Fibroblast of the aortic adventitia (primary cell): ENCODE measurements at regions not wholly inside any gene's neighbourhood (a gene's known extent, or its start where the extent isn't known, plus 50 kb on each side); places are given as distances from the start of the nearest gene placed in this dataset.

ENCODE experiments used
- DNase-seq: peaks from one replicate; pipeline ENCODE4 v3.0.0-alpha.2; 2010; ENCODE audit warnings: low read depth
- H3K4me3 ChIP-seq: 2 replicates; pipeline ENCODE4 v1.5.1; 2011; ENCODE audit warnings: low read depth, mild to moderate bottlenecking, control low read depth, low read length, moderate library complexity
- CTCF ChIP-seq: IDR thresholded peaks from 2 replicates; pipeline ENCODE4 v1.5.1; 2011; ENCODE audit warnings: mild to moderate bottlenecking, low read length, control low read depth, inconsistent platforms; ENCODE audit not compliant: insufficient read depth

- no peak for DNase-seq
Observed at GRCh38 chr5:34469971-34470370, 186.2 kb upstream of the RAI14 start.

GRCh38 chr5:34474573-34475021 is 181.5 kb upstream of the RAI14 start:
- peak; percentile 97 for TF ChIP-seq CTCF
- no peak overlapping the region for H3K4me3 ChIP-seq
- DNase-seq = peak; percentile 81

More at GRCh38 chr5:34469971-34470370, 186.2 kb upstream of the RAI14 start:
- TF ChIP-seq CTCF = no peak
- H3K4me3 ChIP-seq = no peak overlapping the region

DNA sequence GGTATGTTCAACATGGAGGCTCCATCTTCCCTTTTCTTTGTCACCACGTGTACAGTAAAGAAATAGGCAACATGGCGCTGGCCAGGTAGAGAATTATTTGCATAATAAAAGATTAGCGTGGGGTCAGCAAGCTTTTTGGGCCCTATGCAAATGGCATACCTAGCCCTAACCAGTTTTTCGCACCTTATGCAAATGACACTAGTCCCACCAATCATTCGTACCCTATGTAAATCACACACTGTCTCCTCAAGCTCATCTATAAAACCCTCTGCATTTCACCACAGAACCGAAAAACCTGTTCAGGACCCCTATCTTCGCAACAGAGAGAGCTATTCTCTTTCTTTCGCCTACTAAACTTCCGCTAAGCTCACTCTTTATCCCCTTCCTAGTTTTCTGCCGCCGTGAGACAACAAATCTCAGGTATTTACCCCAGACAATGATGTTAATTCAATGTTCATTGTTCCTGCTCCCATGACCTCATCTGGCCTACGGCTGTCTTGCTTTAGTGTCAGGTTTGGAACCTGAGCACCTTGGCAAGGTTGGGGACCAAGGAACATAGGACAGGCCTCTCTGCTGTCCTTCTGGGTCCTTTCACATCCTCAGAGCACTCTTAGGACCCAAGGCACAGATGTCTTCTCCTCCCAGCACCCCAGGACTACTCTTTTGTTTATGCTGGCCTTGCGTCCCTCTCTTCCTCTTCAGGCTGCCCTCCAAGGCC is 180.7 kb upstream of the RAI14 start:
- no peak overlapping the region for H3K4me3 ChIP-seq
- DNase-seq = no peak
- no peak for TF ChIP-seq CTCF

GRCh38 chr5:34476941-34477565 is 179.1 kb upstream of the RAI14 start:
- no peak for TF ChIP-seq CTCF
- no peak for DNase-seq

DNA sequence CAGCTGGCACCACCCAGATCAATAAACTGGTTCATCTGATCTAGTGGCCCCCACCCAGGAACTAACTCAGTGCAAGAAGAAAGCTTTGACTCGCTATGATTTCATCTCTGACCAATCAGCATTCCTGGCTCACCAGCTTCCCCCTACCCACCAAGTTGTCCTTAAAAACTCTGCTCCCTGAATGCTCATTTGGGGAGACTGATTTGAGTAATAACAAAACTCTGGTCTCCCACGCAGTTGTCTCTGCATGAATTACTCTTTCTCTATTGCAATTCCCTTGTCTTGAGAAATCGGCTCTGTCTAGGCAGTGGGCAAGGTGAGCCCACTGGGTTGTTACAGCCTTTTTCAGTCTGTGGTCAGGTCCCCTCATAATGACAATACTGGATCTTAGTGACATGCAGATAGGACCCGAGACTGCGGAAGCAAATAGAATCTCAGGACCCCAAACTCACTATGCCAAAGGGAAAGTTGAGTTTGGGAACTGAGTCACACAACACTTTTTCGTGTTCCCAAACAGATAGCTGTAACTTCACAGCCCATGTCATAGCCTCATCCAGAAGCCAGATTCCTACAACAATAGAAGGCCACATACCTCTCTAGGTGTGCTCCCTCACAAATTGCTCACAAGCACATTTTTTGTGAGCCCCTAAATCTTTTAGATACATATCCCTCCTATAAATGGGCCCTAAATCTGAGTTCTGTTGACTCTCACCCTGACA is 175.2 kb upstream of the RAI14 start:
- no peak for TF ChIP-seq CTCF
- DNase-seq = no peak
- H3K4me3 ChIP-seq = no peak overlapping the region

More at GRCh38 chr5:34476941-34477565, 179.1 kb upstream of the RAI14 start:
- H3K4me3 ChIP-seq = no peak overlapping the region

DNA sequence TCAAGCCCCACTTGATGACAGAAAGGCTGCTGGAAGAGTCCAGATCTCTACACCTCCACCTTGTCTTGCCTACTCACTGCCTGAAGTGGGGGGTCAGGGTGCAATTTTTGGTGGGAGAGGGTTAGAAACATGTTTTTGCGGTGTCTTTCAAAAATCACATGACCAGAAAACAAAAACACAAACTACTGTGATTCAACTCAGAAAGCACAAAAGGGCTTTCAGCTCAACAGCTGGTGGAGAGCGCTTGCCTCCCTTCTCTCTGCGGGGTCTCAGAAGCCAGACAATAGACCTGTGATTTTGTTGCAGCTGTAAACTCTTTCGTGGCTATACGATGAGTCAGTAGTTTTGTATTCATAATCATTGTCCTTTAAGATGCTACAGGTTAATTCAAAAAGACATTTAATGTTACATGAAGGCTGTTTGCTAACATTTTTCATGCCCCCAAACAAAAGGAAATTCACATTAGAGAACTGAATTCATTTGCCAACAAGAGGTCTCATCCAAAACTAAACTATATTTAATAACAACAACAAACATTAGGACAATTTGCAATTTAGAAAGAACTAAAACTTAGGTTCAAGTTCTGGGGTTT is 172.6 kb upstream of the RAI14 start:
- no peak for DNase-seq
- no peak for TF ChIP-seq CTCF
- no peak overlapping the region for H3K4me3 ChIP-seq
